Mesenchymal stem cell (in vitro differentiated cells and primary cell): ENCODE measurements at regions not wholly inside any gene's neighbourhood (a gene's known extent, or its start where the extent isn't known, plus 50 kb on each side); places are given as distances from the start of the nearest gene placed in this dataset.

ENCODE experiments used
- DNase-seq: peaks from one replicate; pipeline ENCODE4 v3.0.0-alpha.2; 2013
- H2AFZ ChIP-seq: one replicate; pipeline ENCODE4 v1.6.1; 2013; ENCODE audit warnings: low read depth, mild to moderate bottlenecking, control low read depth, inconsistent platforms, low read length, moderate library complexity
- H2AK5ac ChIP-seq: 2 replicates; pipeline ENCODE4 v1.6.1; 2013; ENCODE audit warnings: low read length, moderate library complexity, mild to moderate bottlenecking, inconsistent platforms; ENCODE audit not compliant: severe bottlenecking
- H2BK120ac ChIP-seq: one replicate; pipeline ENCODE4 v1.6.1; 2013; ENCODE audit warnings: low read depth, mild to moderate bottlenecking, inconsistent platforms, low read length, moderate library complexity
- H2BK12ac ChIP-seq, 2 experiments: one replicate each; pipeline ENCODE4 v1.6.1; 2013; ENCODE audit warnings: inconsistent platforms in 2 of 2, low read length in 2 of 2, mild to moderate bottlenecking in 2 of 2, moderate library complexity in 2 of 2, control low read depth in 1 of 2
- H2BK15ac ChIP-seq: one replicate; pipeline ENCODE4 v1.6.1; 2013; ENCODE audit warnings: mild to moderate bottlenecking, low read depth, inconsistent platforms; ENCODE audit not compliant: poor library complexity, severe bottlenecking
- H2BK5ac ChIP-seq: 2 replicates; pipeline ENCODE4 v1.6.1; 2013; ENCODE audit warnings: low read depth, mild to moderate bottlenecking, low read length, control low read depth, inconsistent platforms; ENCODE audit not compliant: poor library complexity, severe bottlenecking
- H3K14ac ChIP-seq, 2 experiments: one replicate each; pipeline ENCODE4 v1.6.1; 2013; ENCODE audit warnings: inconsistent platforms in 2 of 2, low read length in 2 of 2, control low read depth in 1 of 2, mild to moderate bottlenecking in 1 of 2, moderate library complexity in 1 of 2
- H3K18ac ChIP-seq, 2 experiments: one replicate each; pipeline ENCODE4 v1.6.1; 2013; ENCODE audit warnings: inconsistent platforms in 2 of 2, low read length in 2 of 2, control low read depth in 1 of 2, low read depth in 1 of 2, mild to moderate bottlenecking in 1 of 2
- H3K23ac ChIP-seq, 2 experiments: one replicate each; pipeline ENCODE4 v1.6.1; 2013; ENCODE audit warnings: inconsistent platforms in 2 of 2, low read length in 2 of 2, mild to moderate bottlenecking in 2 of 2, moderate library complexity in 2 of 2, control low read depth in 1 of 2
- H3K27ac ChIP-seq: 2 replicates; pipeline ENCODE4 v1.5.1; 2013; ENCODE audit warnings: mild to moderate bottlenecking, moderate library complexity, low read length, control low read depth, inconsistent platforms; ENCODE audit not compliant: poor library complexity, severe bottlenecking
- H3K27me3 ChIP-seq, 2 experiments: 2 replicates each; pipeline versions ENCODE4 v1.6.1 to v1.7.0; 2013; ENCODE audit warnings: low read length in 2 of 2, mild to moderate bottlenecking in 2 of 2, moderate library complexity in 2 of 2, control low read depth in 1 of 2, inconsistent platforms in 1 of 2; ENCODE audit not compliant: control insufficient read depth in 1 of 2, insufficient read depth in 1 of 2
- H3K36me3 ChIP-seq, 2 experiments: 2 replicates each; pipeline versions ENCODE4 v1.6.1 to v1.7.0; 2013; ENCODE audit warnings: low read length in 2 of 2, control low read depth in 1 of 2, inconsistent platforms in 1 of 2, low read depth in 1 of 2, mild to moderate bottlenecking in 1 of 2; ENCODE audit not compliant: insufficient read depth in 2 of 2, control insufficient read depth in 1 of 2
- H3K4ac ChIP-seq, 2 experiments: one replicate each; pipeline ENCODE4 v1.6.1; 2013; ENCODE audit warnings: inconsistent platforms in 2 of 2, low read length in 2 of 2, mild to moderate bottlenecking in 2 of 2, moderate library complexity in 2 of 2, control low read depth in 1 of 2, low read depth in 1 of 2
- H3K4me1 ChIP-seq: 2 replicates; pipeline ENCODE4 v1.6.1; 2013; ENCODE audit warnings: low read depth, low read length, control low read depth; ENCODE audit not compliant: control insufficient read depth, insufficient read depth
- H3K4me2 ChIP-seq: 2 replicates; pipeline ENCODE4 v1.6.1; 2013; ENCODE audit warnings: low read length, mild to moderate bottlenecking, inconsistent platforms; ENCODE audit not compliant: poor library complexity, severe bottlenecking
- H3K4me3 ChIP-seq, 2 experiments: 2 replicates each; pipeline versions ENCODE4 v1.5.1 to v1.7.0; 2013; ENCODE audit warnings: low read length in 2 of 2, mild to moderate bottlenecking in 2 of 2, control low read depth in 1 of 2, low read depth in 1 of 2; ENCODE audit not compliant: insufficient read depth in 1 of 2
- H3K79me1 ChIP-seq: replicated peaks from 2 replicates; pipeline ENCODE4 v1.6.1; 2013; ENCODE audit warnings: mild to moderate bottlenecking, control low read depth, low read length, inconsistent platforms; ENCODE audit not compliant: poor library complexity, severe bottlenecking
- H3K9ac ChIP-seq: 2 replicates; pipeline ENCODE4 v1.7.0; 2013; ENCODE audit warnings: mild to moderate bottlenecking, low read length, moderate library complexity
- H3K9me3 ChIP-seq: 2 replicates; pipeline ENCODE4 v1.7.0; 2013; ENCODE audit warnings: mild to moderate bottlenecking, low read length; ENCODE audit not compliant: control insufficient read depth
- H4K8ac ChIP-seq: one replicate; pipeline ENCODE4 v1.6.1; 2013; ENCODE audit warnings: inconsistent platforms, mild to moderate bottlenecking, low read length, moderate library complexity
- H4K91ac ChIP-seq: one replicate; pipeline ENCODE4 v1.6.1; 2013; ENCODE audit warnings: mild to moderate bottlenecking, low read length, inconsistent platforms
- WGBS: methylation state at CpG from one replicate; pipeline ENCODE4 v1.1.7; 2013; ENCODE audit warnings: mixed read lengths; 5-methylcytosine and 5-hydroxymethylcytosine counted together

DNA sequence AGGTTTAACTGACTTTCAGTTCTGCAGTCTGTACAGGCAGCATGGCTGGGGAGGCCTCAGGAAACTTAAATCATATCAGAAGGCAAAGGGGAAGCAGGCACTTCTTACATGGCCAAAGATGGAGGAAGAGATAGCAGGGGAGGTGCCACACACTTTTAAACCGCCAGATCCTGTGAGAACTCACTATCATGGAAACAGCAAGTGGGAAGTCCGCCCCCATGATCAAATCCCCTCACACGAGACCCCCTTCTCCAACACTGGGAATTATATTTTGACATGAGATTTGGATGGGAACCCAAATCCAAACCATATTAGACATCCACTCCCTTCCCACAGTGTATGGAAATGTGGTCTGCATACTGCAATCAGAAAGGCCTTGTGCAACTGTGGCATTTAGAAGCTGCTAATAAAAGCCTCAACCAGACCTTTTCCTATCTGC is 148.2 kb downstream of the FCRL5 start:
- no peak overlapping the region for H2AK5ac ChIP-seq
- no peak overlapping the region for H3K18ac ChIP-seq
- H2BK12ac ChIP-seq, result no peak overlapping the region
- no peak overlapping the region for H3K23ac ChIP-seq
- H3K9ac ChIP-seq, result no peak overlapping the region
- no peak overlapping the region for H3K27ac ChIP-seq
- no peak overlapping the region for H4K91ac ChIP-seq
- no peak overlapping the region for H4K8ac ChIP-seq
- H3K4me1 ChIP-seq, result peaks cover 2% of the 10 kb centered on the region
- H2BK5ac ChIP-seq, result no peak overlapping the region
- H3K9me3 ChIP-seq, result no peaks in the 10 kb centered on the region
- 60% methylated on average over 3 of the region's 3 CpGs for WGBS
- H3K14ac ChIP-seq, result no peak overlapping the region
- no peak overlapping the region for H3K4ac ChIP-seq
- H3K4me2 ChIP-seq, result no peak overlapping the region
- no peak overlapping the region for H3K4me3 ChIP-seq
- H2BK120ac ChIP-seq, result no peak overlapping the region
- H3K79me1 ChIP-seq, result no peaks in the 10 kb centered on the region
- no peak overlapping the region for H2BK15ac ChIP-seq
- peaks cover 0 to 17% of the 10 kb centered on the region in 2 experiments for H3K27me3 ChIP-seq
- no peak for DNase-seq
- no peak overlapping the region for H2AFZ ChIP-seq
- H3K36me3 ChIP-seq, result no peaks in the 10 kb centered on the region

GRCh38 chr1:157403608-157404007 is 148.7 kb downstream of the FCRL5 start:
- H3K9ac ChIP-seq, result no peak overlapping the region
- H3K9me3 ChIP-seq, result no peaks in the 10 kb centered on the region
- peak overlapping the region; percentile 30 for H2AFZ ChIP-seq
- no peak overlapping the region for H3K14ac ChIP-seq
- no peak overlapping the region for H3K18ac ChIP-seq
- no peak for DNase-seq
- 78% methylated on average over 1 of the region's 1 CpG for whole genome bisulfite sequencing
- peak overlapping the region; percentile 78 for H4K8ac ChIP-seq
- H3K23ac ChIP-seq, result no peak overlapping the region
- no peak overlapping the region for H2AK5ac ChIP-seq
- H3K27me3 ChIP-seq, result peaks cover 0 to 17% of the 10 kb centered on the region in 2 experiments
- H2BK15ac ChIP-seq, result no peak overlapping the region
- H3K79me1 ChIP-seq, result no peaks in the 10 kb centered on the region
- H3K27ac ChIP-seq, result no peak overlapping the region
- H3K4me1 ChIP-seq, result peaks cover 2% of the 10 kb centered on the region
- H3K36me3 ChIP-seq, result no peaks in the 10 kb centered on the region
- H2BK12ac ChIP-seq, result peak overlapping the region in 1 of 2 experiments; percentile 52
- no peak overlapping the region for H3K4ac ChIP-seq
- H2BK120ac ChIP-seq, result no peak overlapping the region
- no peak overlapping the region for H3K4me3 ChIP-seq
- no peak overlapping the region for H3K4me2 ChIP-seq
- peak overlapping the region; percentile 37 for H4K91ac ChIP-seq
- no peak overlapping the region for H2BK5ac ChIP-seq

GRCh38 chr1:157403203-157403602 is 149.1 kb downstream of the FCRL5 start:
- H3K4me1 ChIP-seq, result peaks cover 2% of the 10 kb centered on the region
- no peak overlapping the region for H2AK5ac ChIP-seq
- H3K4me2 ChIP-seq, result no peak overlapping the region
- H3K27ac ChIP-seq, result no peak overlapping the region
- no peak overlapping the region for H2BK15ac ChIP-seq
- H3K27me3 ChIP-seq, result peaks cover 0 to 17% of the 10 kb centered on the region in 2 experiments
- no peak overlapping the region for H2BK12ac ChIP-seq
- H3K4ac ChIP-seq, result no peak overlapping the region
- no peak overlapping the region for H3K9ac ChIP-seq
- no peak overlapping the region for H3K23ac ChIP-seq
- H2BK5ac ChIP-seq, result no peak overlapping the region
- no peak overlapping the region for H3K4me3 ChIP-seq
- 69% methylated on average over 6 of the region's 6 CpGs for WGBS
- H2BK120ac ChIP-seq, result no peak overlapping the region
- no peak overlapping the region for H3K14ac ChIP-seq
- no peak overlapping the region for H4K91ac ChIP-seq
- H2AFZ ChIP-seq, result peak overlapping the region; percentile 30
- H4K8ac ChIP-seq, result peak overlapping the region; percentile 74
- DNase-seq, result peak; percentile 13
- no peaks in the 10 kb centered on the region for H3K9me3 ChIP-seq
- no peaks in the 10 kb centered on the region for H3K79me1 ChIP-seq
- no peaks in the 10 kb centered on the region for H3K36me3 ChIP-seq
- no peak overlapping the region for H3K18ac ChIP-seq

DNA sequence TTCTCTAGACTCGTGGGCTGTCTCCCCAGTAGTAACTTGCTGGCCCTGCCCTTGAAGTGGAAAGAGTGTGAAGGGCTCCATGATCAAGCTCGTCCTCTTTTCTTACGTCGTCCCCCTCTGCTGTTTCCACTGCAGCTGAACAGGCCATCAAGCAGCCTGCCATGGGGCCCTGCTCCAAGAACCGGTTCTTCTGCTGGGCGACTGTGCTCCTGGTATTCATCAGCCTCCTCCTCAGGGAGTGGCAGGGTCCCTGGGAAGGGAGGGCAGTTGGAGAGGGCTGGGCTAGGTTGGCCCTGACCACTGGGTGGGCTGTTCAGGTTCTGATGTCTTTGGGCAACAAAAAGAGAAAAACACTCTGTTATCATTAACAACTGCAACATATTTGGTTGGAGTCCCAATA is 151.5 kb downstream of the FCRL5 start:
- WGBS, result 81% methylated on average over 6 of the region's 6 CpGs
- no peaks in the 10 kb centered on the region for H3K36me3 ChIP-seq
- no peak overlapping the region for H2BK5ac ChIP-seq
- H2AFZ ChIP-seq, result no peak overlapping the region
- H2AK5ac ChIP-seq, result no peak overlapping the region
- no peak overlapping the region for H4K91ac ChIP-seq
- H3K9ac ChIP-seq, result no peak overlapping the region
- H3K27me3 ChIP-seq, result peaks cover 0 to 13% of the 10 kb centered on the region in 2 experiments
- H3K27ac ChIP-seq, result no peak overlapping the region
- no peak overlapping the region for H3K18ac ChIP-seq
- no peak overlapping the region for H4K8ac ChIP-seq
- no peak overlapping the region for H3K14ac ChIP-seq
- no peak overlapping the region for H2BK12ac ChIP-seq
- no peak overlapping the region for H3K4me3 ChIP-seq
- H2BK15ac ChIP-seq, result no peak overlapping the region
- no peaks in the 10 kb centered on the region for H3K9me3 ChIP-seq
- no peak overlapping the region for H3K23ac ChIP-seq
- DNase-seq, result no peak
- no peak overlapping the region for H2BK120ac ChIP-seq
- H3K79me1 ChIP-seq, result no peaks in the 10 kb centered on the region
- H3K4ac ChIP-seq, result no peak overlapping the region
- peaks cover 2% of the 10 kb centered on the region for H3K4me1 ChIP-seq
- no peak overlapping the region for H3K4me2 ChIP-seq
